ENCODE measurements at regions not wholly inside any gene's neighbourhood (a gene's known extent, or its start where the extent isn't known, plus 50 kb on each side); places are given as distances from the start of the nearest gene placed in this dataset.

DNA sequence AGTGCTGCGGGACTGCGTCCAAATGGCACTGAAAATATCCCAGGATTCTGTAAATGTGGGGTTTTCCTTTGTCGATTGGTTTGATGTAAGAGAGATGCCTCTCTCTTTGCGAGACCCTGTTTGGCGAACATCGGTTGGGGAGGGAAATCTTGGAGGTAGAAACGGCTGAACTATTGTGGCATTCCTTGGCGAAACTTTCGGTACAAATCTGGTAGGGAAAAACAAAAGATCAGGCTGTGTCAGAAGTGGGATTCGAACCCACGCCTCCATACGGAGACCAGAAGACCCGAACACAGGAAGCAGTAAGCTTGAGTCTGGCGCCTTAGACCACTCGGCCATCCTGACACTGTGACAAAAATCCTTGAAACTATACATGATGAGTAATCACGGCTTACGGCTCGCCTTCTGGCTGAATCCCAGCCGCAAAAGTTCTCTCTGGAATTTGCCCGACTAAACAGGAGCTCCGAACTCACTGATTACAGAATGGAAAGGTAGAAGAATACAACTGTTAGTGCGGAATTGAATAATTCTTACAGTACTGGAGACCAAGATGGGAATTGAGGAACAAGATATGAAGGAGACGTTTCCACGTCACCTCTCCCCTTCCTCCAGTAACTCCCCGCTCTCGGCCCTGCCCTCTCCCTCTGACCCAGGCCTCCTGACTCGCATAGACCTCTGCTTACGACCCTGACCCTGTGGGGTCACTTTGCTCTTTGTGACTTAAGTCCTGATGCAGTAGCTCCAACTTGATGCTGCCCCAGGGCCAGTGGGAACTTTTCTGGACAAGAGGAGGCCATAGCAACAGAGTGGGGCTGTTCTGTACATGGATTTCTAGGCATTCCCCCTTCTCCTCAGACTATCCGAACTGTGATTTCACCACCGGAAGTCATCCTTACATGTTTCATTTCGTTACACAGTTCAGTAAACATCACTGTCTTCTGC lies 132.8 kb upstream of the ZNF184 start:
- ChIA-PET CTCF (interaction anchor here (0.9 to 1.4 kb wide), 5 partner anchors 12 to 402 kb away, joined by 3 to 6 read pairs (median 3); no protein-coding TSS in a partner anchor), POLR2A (no interaction called here)
- DNase-seq (ENCODE audit: low read depth, low spot score) (peak; percentile 54), FAIRE-seq (peak; percentile 89)
- TF ChIP-seq FOS (IDR thresholded peaks at IDR 0.05; ENCODE audit: borderline replicate concordance, insufficient read depth, low read length) (peak; percentile 34), POLR2A (IDR thresholded peaks at IDR 0.05; ENCODE audit: low read depth, low read length) (no peak), CTCF (IDR thresholded peaks at IDR 0.05; ENCODE audit: extremely low read depth in 1 of 2, insufficient read depth in 1 of 2, low read depth in 1 of 2, low read length in 2 of 2) (no peak)
- H3K36me3 ChIP-seq (ENCODE audit: control insufficient read depth in 2 of 2, extremely low read depth in 1 of 2, insufficient read depth in 2 of 2, low read length in 2 of 2), result no peaks in the 10 kb centered on the region
- intact Hi-C loops (cut with micrococcal nuclease) (loop anchor here (5.0 kb wide), 2 partner anchors 58 to 103 kb away; no protein-coding TSS in a partner anchor), dilution Hi-C loops (cut with MboI; ENCODE audit: extremely low pct_ligation_motif_present, low sequenced_read_pairs) (no loop called here)
- H3K9me3 ChIP-seq (replicated peaks; ENCODE audit: control insufficient read depth, insufficient read depth, low read length), result no peaks in the 10 kb centered on the region
- no peaks in the 10 kb centered on the region for H4K20me1 ChIP-seq (replicated peaks; ENCODE audit: control insufficient read depth, extremely low read depth, insufficient read depth, low read length)
- no TSS peak for BruUV-seq (replicated peaks)
- H3K9ac ChIP-seq (replicated peaks; ENCODE audit: extremely low read depth, insufficient read depth, low read length), result peak overlapping the region; percentile 38
- H2AFZ ChIP-seq (ENCODE audit: low read depth, low read length), result peak overlapping the region; percentile 74
- H3K4me1 ChIP-seq (ENCODE audit: control insufficient read depth, extremely low read depth, insufficient read depth, low read length), result no peaks in the 10 kb centered on the region
- H3K4me2 ChIP-seq (ENCODE audit: insufficient read depth, low read length), result peak overlapping the region; percentile 84
- no peak overlapping the region for H3K27ac ChIP-seq (ENCODE audit: insufficient read depth, low read depth, low read length)
- peaks cover 0 to 8% of the 10 kb centered on the region in 2 experiments for H3K27me3 ChIP-seq (ENCODE audit: control insufficient read depth in 2 of 2, insufficient read depth in 2 of 2, low read length in 2 of 2)
- no peaks in the 10 kb centered on the region for H3K9me1 ChIP-seq (replicated peaks; ENCODE audit: control insufficient read depth, extremely low read depth, insufficient read depth, low read length)
- H3K79me2 ChIP-seq (ENCODE audit: control insufficient read depth, insufficient read depth, low read length), result no peaks in the 10 kb centered on the region
- H3K4me3 ChIP-seq (replicated peaks in 1 of 3; ENCODE audit: insufficient read depth in 1 of 3, low read depth in 1 of 3, low read length in 3 of 3), result peak overlapping the region; percentile 20 to 74 (median 50)

DNA sequence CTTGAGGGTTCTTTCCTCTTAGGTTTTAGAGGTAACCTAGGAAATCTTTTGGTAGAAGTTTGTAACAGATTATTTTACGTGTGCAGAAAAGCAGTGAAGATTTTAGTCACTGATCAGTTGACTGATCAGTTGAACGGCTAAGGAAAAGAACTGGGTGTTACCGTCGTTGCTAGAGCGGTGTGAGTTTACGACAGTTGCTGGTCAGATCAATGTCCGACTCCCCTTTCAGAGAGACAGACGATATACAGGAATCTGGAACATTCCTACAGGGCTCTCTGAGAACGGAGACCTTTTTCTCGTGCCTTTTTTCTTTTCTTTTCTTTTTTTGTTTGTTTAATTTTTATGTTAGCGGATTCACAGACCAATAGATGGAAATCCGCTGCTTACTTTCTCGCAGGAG lies 132.1 kb upstream of the ZNF184 start:
- peak overlapping the region; percentile 20 to 74 (median 50) for H3K4me3 ChIP-seq (replicated peaks in 1 of 3; ENCODE audit: insufficient read depth in 1 of 3, low read depth in 1 of 3, low read length in 3 of 3)
- ChIA-PET CTCF (interaction anchor here (0.9 to 1.4 kb wide), 4 partner anchors 13 to 402 kb away, joined by 3 to 6 read pairs (median 3); no protein-coding TSS in a partner anchor), POLR2A (no interaction called here)
- no peak for DNase-seq (ENCODE audit: low read depth, low spot score)
- no TSS peak for BruUV-seq (replicated peaks)
- no peak for TF ChIP-seq CTCF (IDR thresholded peaks at IDR 0.05; ENCODE audit: extremely low read depth in 1 of 2, insufficient read depth in 1 of 2, low read depth in 1 of 2, low read length in 2 of 2)
- TF ChIP-seq POLR2A (IDR thresholded peaks at IDR 0.05; ENCODE audit: low read depth, low read length), result no peak
- no peak for TF ChIP-seq POLR2AphosphoS5 (IDR thresholded peaks at IDR 0.05; ENCODE audit: insufficient read depth, low read depth, low read length)
- no peak for TF ChIP-seq FOS (IDR thresholded peaks at IDR 0.05; ENCODE audit: borderline replicate concordance, insufficient read depth, low read length)
- no peak for TF ChIP-seq EZH2 (IDR thresholded peaks at IDR 0.05; ENCODE audit: borderline replicate concordance, low read depth, low read length, severe bottlenecking)
- TF ChIP-seq JUN (IDR thresholded peaks at IDR 0.05; ENCODE audit: borderline replicate concordance, insufficient read depth, insufficient read length, low read depth), result no peak
- TF ChIP-seq MYC (IDR thresholded peaks at IDR 0.05; ENCODE audit: low read depth, low read length), result no peak
- no peak for TF ChIP-seq MAX (IDR thresholded peaks at IDR 0.05; ENCODE audit: insufficient read depth, insufficient read length)
- TF ChIP-seq GATA2 (IDR thresholded peaks at IDR 0.05; ENCODE audit: insufficient read depth, insufficient read length, low read depth, low read length), result no peak
- intact Hi-C loops (cut with micrococcal nuclease) (loop anchor here (5.0 kb wide), 2 partner anchors 58 to 103 kb away; no protein-coding TSS in a partner anchor), dilution Hi-C loops (cut with MboI; ENCODE audit: extremely low pct_ligation_motif_present, low sequenced_read_pairs) (no loop called here)
- no peaks in the 10 kb centered on the region for H4K20me1 ChIP-seq (replicated peaks; ENCODE audit: control insufficient read depth, extremely low read depth, insufficient read depth, low read length)
- no peaks in the 10 kb centered on the region for H3K79me2 ChIP-seq (ENCODE audit: control insufficient read depth, insufficient read depth, low read length)
- H3K9me3 ChIP-seq (replicated peaks; ENCODE audit: control insufficient read depth, insufficient read depth, low read length), result no peaks in the 10 kb centered on the region
- no peaks in the 10 kb centered on the region for H3K4me1 ChIP-seq (ENCODE audit: control insufficient read depth, extremely low read depth, insufficient read depth, low read length)
- peak overlapping the region; percentile 38 for H3K9ac ChIP-seq (replicated peaks; ENCODE audit: extremely low read depth, insufficient read depth, low read length)
- no peaks in the 10 kb centered on the region for H3K36me3 ChIP-seq (ENCODE audit: control insufficient read depth in 2 of 2, extremely low read depth in 1 of 2, insufficient read depth in 2 of 2, low read length in 2 of 2)
- H3K27ac ChIP-seq (ENCODE audit: insufficient read depth, low read depth, low read length), result no peak overlapping the region
- peak overlapping the region; percentile 84 for H3K4me2 ChIP-seq (ENCODE audit: insufficient read depth, low read length)
- H3K27me3 ChIP-seq (ENCODE audit: control insufficient read depth in 2 of 2, insufficient read depth in 2 of 2, low read length in 2 of 2), result peaks cover 0 to 11% of the 10 kb centered on the region in 2 experiments
- peak overlapping the region; percentile 74 for H2AFZ ChIP-seq (ENCODE audit: low read depth, low read length)
- no peaks in the 10 kb centered on the region for H3K9me1 ChIP-seq (replicated peaks; ENCODE audit: control insufficient read depth, extremely low read depth, insufficient read depth, low read length)
- FAIRE-seq, result peak; percentile 79

Measured in endothelial cell of umbilical vein (primary cell).